ENCODE measurements at regions not wholly inside any gene's neighbourhood (a gene's known extent, or its start where the extent isn't known, plus 50 kb on each side); places are given as distances from the start of the nearest gene placed in this dataset.
"Not testable (repeated sequence)": the region's sequence is repeated elsewhere in the genome, so short reads cannot be mapped to it uniquely, and the experiment has no call there.

- not testable (repeated sequence) for TF ChIP-seq CTCF, POLR2A (IDR thresholded peaks at IDR 0.05)
Observed at GRCh38 chr1:149196651-149197050, 93.3 kb upstream of the NBPF9 start.
